ENCODE measurements at regions not wholly inside any gene's neighbourhood (a gene's known extent, or its start where the extent isn't known, plus 50 kb on each side); places are given as distances from the start of the nearest gene placed in this dataset.

GRCh38 chrX:39809331-39809730, 288.4 kb downstream of the BCOR start:
- TF ChIP-seq CTCF (IDR thresholded peaks at IDR 0.05; ENCODE audit: low read depth, low read length): no peak
- TF ChIP-seq EZH2phosphoT487 (IDR thresholded peaks at IDR 0.05; ENCODE audit: low read depth): no peak

All from OCI-LY3 (cell line).